Vagina (tissue), 2 donors: ENCODE measurements at regions not wholly inside any gene's neighbourhood (a gene's known extent, or its start where the extent isn't known, plus 50 kb on each side); places are given as distances from the start of the nearest gene placed in this dataset.

Experiments used
- POLR2A ChIP-seq, 2 donors: fragments of 450-650 bp; IDR thresholded peaks; one replicate each; pipeline ENCODE4 v1.6.1; 2017; ENCODE audit warnings: antibody characterized with exemption in 2 of 2, mild to moderate bottlenecking in 2 of 2, moderate library complexity in 2 of 2
- POLR2AphosphoS5 ChIP-seq, 2 donors: sonication (generic); formaldehyde crosslinking; IDR thresholded peaks; one replicate each; pipeline ENCODE4 v1.9.0; 2017; ENCODE audit warnings: antibody characterized with exemption in 2 of 2, mild to moderate bottlenecking in 2 of 2, low read depth in 1 of 2; ENCODE audit not compliant: insufficient read depth in 1 of 2
- TF ChIP-seq, protein P1 (sequence below), 3 experiments: fragments of 450-650 bp in 2 of 3; fragments of 200-600 bp in 1 of 3; sonication (generic) in 1 of 3; IDR thresholded peaks; one replicate each; pipeline ENCODE4 v1.5.1; 2017 to 2019; ENCODE audit warnings: antibody characterized with exemption in 3 of 3, mild to moderate bottlenecking in 2 of 3, moderate library complexity in 2 of 3

DNA sequence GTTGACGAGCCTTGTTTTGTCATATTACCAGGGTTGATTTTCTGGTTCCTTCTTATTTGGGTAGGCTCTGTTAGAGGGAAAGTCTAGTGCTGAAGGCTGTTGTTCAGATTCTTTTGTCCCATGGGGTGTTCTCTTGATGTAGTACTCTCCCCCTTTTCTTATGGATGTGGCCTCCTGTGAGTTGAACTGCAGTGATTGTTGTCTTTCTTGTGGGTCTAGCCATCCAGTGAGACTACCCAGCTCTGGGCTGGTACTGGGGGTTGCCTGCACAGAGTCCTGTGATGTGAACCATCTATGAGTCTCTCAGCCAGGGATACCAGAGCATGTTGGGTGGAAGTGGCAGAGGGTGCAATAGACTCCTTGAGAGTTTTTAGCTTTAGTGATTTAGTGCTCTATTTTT lies 680.6 kb downstream of the RFPL4B start:
- TF ChIP-seq, protein P1, sequence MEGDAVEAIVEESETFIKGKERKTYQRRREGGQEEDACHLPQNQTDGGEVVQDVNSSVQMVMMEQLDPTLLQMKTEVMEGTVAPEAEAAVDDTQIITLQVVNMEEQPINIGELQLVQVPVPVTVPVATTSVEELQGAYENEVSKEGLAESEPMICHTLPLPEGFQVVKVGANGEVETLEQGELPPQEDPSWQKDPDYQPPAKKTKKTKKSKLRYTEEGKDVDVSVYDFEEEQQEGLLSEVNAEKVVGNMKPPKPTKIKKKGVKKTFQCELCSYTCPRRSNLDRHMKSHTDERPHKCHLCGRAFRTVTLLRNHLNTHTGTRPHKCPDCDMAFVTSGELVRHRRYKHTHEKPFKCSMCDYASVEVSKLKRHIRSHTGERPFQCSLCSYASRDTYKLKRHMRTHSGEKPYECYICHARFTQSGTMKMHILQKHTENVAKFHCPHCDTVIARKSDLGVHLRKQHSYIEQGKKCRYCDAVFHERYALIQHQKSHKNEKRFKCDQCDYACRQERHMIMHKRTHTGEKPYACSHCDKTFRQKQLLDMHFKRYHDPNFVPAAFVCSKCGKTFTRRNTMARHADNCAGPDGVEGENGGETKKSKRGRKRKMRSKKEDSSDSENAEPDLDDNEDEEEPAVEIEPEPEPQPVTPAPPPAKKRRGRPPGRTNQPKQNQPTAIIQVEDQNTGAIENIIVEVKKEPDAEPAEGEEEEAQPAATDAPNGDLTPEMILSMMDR (IDR thresholded peaks at IDR 0.05): no peak
- TF ChIP-seq POLR2A (IDR thresholded peaks at IDR 0.05): no peak
- TF ChIP-seq POLR2AphosphoS5 (IDR thresholded peaks at IDR 0.05; ENCODE audit: insufficient read depth in 1 of 2, low read depth in 1 of 2): no peak
